Amygdala (tissue), 56 donors: ENCODE measurements at regions not wholly inside any gene's neighbourhood (a gene's known extent, or its start where the extent isn't known, plus 50 kb on each side); places are given as distances from the start of the nearest gene placed in this dataset.

ENCODE experiments used
- DNase-seq, 56 donors: peaks; one replicate each; lab custom pipeline; 2025; lab: John Stamatoyannopoulos, UW

GRCh38 chr21:23718446-23719285, 1888.6 kb downstream of the MRPL39 start:
- no peak for DNase-seq

DNA sequence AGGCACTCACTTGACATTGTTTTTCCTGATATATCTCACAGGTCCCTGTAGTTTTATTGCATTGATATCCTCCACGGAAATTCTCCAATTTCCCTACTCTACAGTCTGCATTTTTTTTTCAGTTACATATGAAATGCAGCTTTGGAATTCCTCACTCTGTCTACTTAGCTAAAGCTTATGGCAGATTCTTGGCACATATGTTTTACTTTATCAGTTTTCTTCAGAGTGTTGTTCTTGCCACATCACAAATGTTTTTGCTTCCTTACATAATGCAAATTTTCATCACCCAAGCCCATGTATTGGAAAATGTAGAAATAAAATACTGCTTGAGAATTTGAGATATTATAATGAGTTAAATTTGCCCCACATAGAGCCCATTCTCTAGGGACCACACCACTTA, 1895.1 kb downstream of the MRPL39 start:
- no peak for DNase-seq

DNA sequence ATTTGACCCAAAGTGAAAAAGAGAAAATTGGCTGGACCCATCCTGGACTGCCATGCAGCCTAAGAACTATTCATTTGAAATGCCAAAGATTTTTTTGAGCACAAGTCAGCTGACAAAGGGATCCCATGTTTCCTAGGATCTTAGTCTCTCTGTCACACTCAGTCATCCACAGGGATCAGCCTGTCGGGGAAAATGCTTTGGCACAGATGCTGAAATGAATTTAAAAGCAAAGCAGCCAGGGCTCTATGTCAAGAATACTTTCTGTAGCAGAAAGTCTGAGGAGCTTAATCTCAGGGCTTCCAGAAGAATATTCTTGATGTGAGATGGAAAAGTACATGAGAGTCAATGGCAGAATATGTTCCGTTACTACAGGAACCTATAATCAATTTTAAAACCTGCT, 1900.8 kb downstream of the MRPL39 start:
- DNase-seq, result no peak

GRCh38 chr21:23699402-23699801, 1907.9 kb downstream of the MRPL39 start:
- no peak for DNase-seq

- DNase-seq, result no peak
Measured at GRCh38 chr21:23698619-23699018, 1908.7 kb downstream of the MRPL39 start.

DNA sequence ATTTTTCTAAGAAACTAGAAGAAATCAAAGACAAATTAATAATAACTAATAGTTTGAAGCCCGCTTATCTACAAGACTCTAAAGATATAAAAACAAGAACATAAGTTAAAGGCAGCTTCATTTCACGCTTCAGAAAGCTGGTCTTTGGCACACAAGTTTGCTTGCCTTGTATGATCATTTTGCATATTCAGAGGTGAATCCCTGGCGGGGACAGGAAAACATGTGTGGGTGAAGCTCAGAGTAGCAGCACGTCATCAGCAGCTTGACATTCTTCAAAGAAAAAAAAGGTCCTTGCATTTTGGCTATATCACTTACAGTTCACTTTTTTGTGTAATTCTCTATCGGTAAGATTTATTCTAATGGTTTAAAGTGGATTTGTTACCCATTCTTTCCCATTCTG, 1911.8 kb downstream of the MRPL39 start:
- no peak for DNase-seq

DNA sequence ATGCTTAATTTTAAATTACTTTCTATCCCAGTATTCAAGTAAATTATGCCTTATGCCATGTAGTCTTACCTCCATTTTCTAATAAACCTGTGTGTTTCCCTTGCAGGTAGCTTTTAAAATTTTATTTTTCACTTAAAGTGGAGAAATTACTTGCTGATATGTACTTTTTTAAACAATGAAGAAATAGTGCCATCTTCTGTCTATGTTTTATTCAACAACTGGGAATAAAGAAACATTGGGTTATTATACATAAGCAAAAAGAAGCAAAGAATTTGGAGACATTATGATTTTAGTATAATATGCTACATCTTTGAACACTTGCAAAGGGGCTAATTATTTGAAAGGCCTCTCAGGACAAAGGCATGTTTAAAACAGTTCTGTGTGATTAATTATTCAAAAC, 1912.9 kb downstream of the MRPL39 start:
- DNase-seq, result no peak

DNA sequence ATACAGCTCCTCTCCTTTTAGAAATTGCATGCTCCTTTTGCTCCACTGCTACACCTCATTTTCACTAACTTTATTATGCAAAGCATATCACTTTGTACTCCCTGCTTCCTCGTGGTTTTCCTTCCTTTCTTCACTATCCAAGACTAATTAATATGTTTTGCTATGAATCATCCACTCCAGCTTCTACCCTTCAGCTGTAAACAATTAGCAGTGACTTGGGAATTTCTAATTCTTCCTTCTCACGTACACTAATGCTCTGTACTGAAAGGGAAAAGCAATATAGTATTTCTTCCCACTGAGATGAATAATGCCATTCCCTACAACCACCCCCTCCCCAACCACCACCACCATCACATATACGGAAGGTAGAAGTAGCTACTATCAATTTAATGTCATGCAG, 1917.0 kb downstream of the MRPL39 start:
- DNase-seq, result no peak

DNA sequence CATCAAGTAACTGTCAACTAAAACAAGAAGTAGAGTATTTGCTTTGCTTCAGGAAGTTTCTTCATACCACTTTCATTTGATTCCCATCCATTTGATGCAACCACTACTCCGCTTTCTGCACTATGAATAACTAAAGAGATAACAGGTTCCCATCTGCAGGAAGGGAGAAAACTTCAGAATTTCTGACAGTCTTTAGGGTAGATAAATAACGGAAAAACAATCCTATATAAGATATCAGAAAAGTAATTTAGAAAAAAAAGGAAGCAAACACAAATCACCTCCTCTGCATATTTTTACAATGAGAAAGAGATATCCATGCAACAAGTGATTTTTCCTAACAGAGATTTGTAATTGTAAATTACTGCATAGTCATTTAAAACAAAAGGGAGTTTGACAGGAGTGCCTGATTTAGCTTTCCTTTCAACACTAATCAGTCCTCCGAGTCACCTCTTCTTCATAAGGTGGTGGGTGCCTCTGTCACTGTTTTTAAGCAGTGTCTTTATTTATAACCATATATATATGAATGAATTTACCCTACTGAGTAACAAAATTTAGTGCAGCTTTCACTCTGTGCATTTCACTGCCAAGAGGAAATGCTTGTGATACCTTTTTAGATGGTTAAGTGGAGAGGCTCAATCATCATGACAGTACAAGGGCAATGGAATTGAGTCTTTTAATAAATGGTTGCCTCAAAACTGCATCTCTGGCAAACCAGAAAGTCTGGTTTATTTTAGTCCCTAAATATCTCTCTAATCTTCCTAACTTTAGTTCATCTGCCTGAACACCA, 1920.4 kb downstream of the MRPL39 start:
- DNase-seq, result no peak

GRCh38 chr21:23684431-23684830, 1922.8 kb downstream of the MRPL39 start:
- no peak for DNase-seq

GRCh38 chr21:23664193-23664694, 1943.0 kb downstream of the MRPL39 start:
- no peak for DNase-seq

GRCh38 chr21:23660560-23660959, 1946.7 kb downstream of the MRPL39 start:
- DNase-seq, result no peak

- DNase-seq, result no peak
Measured at GRCh38 chr21:23644768-23645167, 1962.5 kb downstream of the MRPL39 start.

- no peak for DNase-seq
Measured at GRCh38 chr21:23639721-23640120, 1967.6 kb downstream of the MRPL39 start.

DNA sequence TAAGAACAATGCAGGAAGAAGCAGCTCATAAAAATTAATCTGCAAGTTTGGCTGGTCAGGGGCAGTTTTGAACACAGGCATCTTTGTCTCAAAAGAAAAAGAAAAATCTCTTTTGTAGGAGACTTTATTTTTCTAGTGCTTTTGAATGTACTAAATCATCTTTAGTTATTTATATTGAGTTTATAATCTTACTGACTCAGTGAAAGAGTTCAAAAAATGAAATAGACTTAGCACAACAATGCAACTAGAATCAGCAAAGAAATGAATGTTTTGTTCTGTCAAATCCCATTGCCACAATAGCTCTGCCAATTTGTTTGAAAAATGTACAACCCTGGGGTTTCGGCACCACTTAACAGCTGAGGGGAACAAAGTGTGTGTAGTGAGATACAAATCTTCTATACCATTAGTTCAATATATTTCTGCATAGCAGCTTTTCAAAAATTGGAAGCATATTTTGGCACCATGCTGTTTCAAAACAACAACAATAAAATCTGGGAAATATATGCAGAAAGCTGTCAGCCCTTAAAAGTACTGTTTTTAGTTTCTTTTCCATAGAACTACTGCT, 1969.1 kb downstream of the MRPL39 start:
- DNase-seq, result no peak

- no peak for DNase-seq
Measured at GRCh38 chr21:23633447-23633940, 1973.8 kb downstream of the MRPL39 start.

DNA sequence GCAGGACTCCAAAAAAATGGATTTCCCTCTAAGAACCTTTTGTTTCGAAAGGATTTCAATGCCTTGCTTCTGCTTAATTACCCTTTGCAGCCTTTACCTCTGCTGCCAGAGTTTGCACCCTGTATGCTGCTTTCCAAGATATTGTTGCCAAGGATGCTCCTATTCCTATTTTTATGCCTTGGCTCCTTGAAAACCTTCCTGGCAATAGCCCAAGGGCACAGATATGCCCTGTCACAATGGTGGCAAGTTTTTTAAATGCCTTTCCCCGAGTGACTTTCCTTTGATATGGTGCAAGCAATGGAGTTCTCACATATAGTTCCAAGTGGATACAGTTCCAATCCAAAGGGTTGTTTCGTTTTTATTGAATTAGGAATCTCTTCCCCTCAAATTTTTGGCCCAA, 1983.0 kb downstream of the MRPL39 start:
- no peak for DNase-seq

DNA sequence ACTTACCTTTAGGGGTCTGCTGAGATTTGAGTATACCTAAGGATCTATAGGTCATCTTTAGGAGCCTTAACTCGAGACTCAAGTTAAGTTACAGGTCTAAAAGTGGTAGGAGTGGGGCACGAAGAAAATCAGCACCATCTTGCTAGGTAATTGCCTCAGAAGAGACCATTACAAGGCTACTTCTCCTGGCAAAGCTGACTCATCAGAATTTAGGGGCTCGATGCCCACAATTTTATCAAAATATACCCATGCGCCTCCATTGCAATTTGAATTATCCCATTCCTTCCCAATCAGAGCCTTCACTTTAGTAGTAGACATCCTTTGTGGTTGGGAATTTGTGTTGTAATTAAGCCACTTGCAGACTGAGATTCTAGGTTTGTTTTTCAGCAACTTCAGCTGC, 1994.3 kb downstream of the MRPL39 start:
- no peak for DNase-seq

DNA sequence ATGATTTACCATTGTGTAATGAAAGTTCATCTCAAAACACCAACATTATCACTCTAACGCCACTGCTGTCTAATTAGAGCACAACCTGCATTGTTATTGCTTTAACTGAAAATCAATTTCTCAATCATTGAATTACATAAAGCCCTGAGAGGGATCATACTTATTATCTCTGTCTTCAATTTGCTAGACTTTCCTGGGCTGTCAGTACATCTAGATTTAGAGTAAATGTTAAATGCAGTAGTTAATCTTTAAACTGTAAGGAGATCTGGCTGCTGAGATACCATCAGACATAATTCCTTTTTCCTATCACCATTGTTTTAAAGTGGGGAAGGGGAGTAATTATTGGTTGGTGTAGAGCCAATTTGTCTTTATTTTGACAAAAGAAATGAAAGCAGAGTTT, 1995.1 kb downstream of the MRPL39 start:
- DNase-seq, result no peak

DNA sequence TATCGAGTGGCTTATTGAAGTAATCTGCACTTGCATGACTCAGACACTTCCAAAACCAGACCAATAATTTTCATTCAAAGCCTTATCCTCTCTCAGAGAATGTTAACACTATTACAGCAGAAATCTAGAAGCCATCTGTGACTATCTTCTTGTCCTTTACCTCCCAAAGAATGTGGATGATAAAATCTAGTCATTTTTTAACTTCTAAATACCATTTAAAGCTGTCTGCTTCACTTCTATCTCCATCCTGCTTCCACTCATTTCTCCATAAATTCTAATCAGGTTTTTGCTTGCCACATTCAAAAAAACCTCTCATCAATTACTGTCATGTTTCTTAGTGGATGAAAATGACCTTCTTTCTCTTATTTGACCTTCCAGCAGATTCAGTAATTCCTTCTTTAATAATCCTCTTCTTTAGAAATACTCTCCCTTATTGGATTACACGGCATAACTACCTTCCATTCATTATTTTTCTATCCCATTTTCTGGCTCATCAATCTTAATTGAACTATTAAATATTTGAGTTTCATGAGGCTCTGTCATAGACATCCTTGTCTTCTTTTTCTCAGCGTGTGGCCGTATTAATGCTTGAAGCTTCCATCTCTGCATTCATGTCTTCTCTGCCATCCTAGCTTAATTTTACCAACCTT, 1999.4 kb downstream of the MRPL39 start:
- no peak for DNase-seq

- DNase-seq, result no peak
Measured at GRCh38 chr21:23601549-23601948, 2005.7 kb downstream of the MRPL39 start.
